Left colon (tissue), 2 donors: ENCODE measurements at regions not wholly inside any gene's neighbourhood (a gene's known extent, or its start where the extent isn't known, plus 50 kb on each side); places are given as distances from the start of the nearest gene placed in this dataset.

Source experiments
- ATAC-seq: fragments of 200-7000 bp; cut with Tn5 transposase; one replicate; pipeline ENCODE4 v1.9.1; 2020; ENCODE audit warnings: mild to moderate bottlenecking, moderate library complexity
- DNase-seq, 2 donors: peaks; one replicate each; pipeline ENCODE4 v3.0.0-alpha.2; 2020
- intact Hi-C, 2 donors: fragments of 100-400 bp; cut with DNase I in 1 of 2; cut with micrococcal nuclease in 1 of 2; formaldehyde crosslinking; loops; one replicate each; pipeline versions ENCODE4 v1.11.2 to v1.14.0; 2022; cut with DNase I, micrococcal nuclease
- donor health status: DM: no; HTN: no; CAD: no.
- donor health status: DM: yes; HTN: yes; CAD: no.

DNA sequence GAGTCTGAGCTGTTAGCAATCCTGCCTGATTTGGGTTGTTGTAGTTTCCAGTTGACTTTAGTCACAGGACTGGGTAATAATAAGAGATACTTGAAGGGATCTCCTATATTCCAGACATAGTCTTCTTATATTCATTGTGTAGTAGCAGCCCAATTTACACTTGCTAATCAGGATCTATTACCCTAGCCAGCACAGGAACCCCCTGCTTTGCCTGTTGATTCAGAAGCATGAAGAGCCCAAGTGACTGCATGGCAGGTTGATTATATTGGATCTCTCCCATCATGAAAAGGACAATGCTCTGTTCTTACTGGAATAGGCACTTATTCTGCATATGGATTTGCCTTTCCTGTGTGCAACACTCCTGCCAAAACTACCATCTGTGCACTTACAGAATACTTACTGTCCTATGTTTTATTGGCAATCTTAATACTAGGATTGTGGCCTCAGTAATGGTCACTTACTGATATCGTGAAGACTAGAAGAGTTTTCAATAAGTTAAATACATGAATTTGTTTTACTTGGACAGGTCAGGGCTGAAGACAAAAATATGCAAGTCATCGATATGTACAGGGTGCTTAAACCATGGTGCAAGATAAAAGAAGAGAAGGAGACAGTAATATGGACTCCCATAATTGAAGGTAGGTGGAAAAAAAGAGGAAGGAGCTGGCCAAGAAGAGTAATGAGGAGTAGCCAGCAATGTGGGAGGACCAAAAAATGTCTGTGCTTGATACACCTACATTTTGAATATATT, 304.1 kb downstream of the MCTP2 start:
- DNase-seq (no peak), ATAC-seq (no peak)
- intact Hi-C loops, result no loop called here

DNA sequence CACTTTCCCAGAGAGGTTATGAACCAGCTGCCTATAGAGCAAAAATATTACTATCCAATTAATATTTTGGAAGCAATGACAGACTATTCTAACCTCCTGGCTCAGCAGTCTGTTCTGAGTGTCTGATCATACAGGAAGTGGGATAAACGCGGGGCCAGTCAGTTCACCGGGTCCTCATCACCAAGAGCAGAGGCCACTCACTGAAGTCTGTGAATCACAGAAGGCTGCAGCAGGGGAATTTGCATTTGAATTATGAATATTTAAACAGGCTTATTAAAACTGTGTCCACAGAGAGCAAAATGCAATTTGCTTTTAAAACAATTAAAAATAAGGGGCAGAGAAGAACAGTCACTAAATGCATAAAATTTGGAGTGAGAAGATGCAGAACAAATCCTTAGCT, 305.2 kb downstream of the MCTP2 start:
- intact Hi-C loops, result no loop called here
- ATAC-seq (no peak), DNase-seq (no peak)

- DNase-seq (no peak), ATAC-seq (no peak)
- intact Hi-C loops, result no loop called here
Measured at GRCh38 chr15:94538280-94538679, 306.9 kb downstream of the MCTP2 start.

GRCh38 chr15:94542391-94542790, 311.0 kb downstream of the MCTP2 start:
- intact Hi-C loops, result no loop called here
- DNase-seq, result no peak
- no peak for ATAC-seq

- intact Hi-C loops, result no loop called here
- DNase-seq (no peak), ATAC-seq (no peak)
Measured at GRCh38 chr15:94546808-94547207, 315.4 kb downstream of the MCTP2 start.

- intact Hi-C loops, result no loop called here
- ATAC-seq, result no peak
Measured at GRCh38 chr15:94547711-94548110, 316.4 kb downstream of the MCTP2 start.

GRCh38 chr15:94555841-94556519, 324.6 kb downstream of the MCTP2 start:
- DNase-seq (no peak), ATAC-seq (no peak)
- intact Hi-C loops, result no loop called here

More at GRCh38 chr15:94547711-94548110, 316.4 kb downstream of the MCTP2 start:
- no peak for DNase-seq

- ATAC-seq, result no peak
- DNase-seq, result no peak
- intact Hi-C loops, result no loop called here
Measured at GRCh38 chr15:94561036-94561689, 329.8 kb downstream of the MCTP2 start.

DNA sequence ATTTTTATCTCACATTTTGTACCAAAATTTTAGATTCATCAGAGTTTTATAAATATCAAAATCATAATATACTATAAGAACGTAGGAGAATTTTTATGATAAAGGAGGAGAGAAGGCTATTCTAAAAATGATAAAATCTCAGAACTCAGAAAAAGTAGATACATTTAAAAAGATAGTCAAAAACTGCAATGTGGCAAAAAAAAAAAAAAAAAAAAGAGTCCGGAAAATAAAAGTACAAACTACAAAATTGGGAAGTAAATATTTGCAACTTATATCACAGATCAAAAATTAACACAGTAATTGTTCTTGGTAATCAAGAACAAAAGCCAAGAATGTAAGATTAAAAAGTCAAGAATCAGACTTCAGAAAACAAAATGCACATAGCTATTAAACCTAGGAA, 332.1 kb downstream of the MCTP2 start:
- ATAC-seq (no peak), DNase-seq (no peak)
- intact Hi-C loops, result no loop called here

DNA sequence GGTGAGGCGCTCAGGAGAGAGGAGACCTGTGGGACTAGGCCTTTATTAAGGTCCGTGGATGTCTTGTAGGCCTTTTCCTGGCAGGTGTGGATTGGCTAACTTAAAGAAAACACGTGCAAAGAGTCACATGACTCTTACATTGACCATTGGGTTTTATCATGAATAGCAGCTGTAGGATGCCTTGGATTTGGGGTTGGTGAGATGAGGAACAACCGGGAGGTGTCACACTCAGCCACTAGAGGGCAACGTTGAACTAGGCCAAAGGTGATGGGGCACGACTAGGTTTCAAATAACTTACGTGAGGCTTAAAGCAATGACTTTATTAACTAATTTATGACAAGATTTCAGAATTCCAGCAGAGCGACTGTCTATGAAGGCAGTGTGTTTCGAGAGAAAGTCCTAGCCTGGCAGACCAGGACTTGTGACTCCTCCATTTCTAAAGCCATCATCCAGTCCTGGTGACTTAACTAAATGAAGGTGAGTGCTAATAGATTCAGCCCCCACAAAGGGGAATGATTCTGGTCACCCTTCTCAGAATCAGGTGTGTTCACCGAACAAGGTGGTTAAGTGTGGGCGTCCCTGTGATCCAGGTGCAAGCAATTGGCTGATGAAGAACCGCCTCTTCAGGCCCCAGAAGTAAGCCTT, 345.6 kb downstream of the MCTP2 start:
- peak in 1 of 2 donors; percentile 18 for DNase-seq
- intact Hi-C loops, result no loop called here
- ATAC-seq, result no peak

- intact Hi-C loops, result no loop called here
- DNase-seq (no peak), ATAC-seq (no peak)
Measured at GRCh38 chr15:94579286-94579685, 347.9 kb downstream of the MCTP2 start.

GRCh38 chr15:94580211-94580885, 349.0 kb downstream of the MCTP2 start:
- DNase-seq, result no peak
- no peak for ATAC-seq
- intact Hi-C loops, result no loop called here

DNA sequence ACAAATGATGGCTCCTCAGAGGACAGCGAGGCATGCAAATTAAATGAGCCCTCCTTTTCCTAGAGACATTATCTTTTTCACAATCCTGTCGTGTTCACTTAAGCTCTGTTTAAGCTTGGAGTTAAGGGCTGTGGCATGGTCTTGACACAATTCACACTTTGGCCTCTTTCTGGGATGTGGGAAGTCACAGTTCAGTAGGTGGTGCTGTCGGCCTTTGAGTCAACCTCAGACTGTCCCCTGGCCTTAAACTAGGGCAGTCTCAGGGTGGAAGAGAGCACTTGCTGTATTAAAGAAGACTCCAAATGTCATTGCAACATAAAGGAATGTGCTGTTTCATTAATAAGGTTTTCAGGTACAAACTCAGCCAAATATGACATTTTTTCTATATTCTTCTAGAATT, 351.0 kb downstream of the MCTP2 start:
- intact Hi-C loops, result no loop called here
- peak; percentile 50 for ATAC-seq
- DNase-seq, result peak in 1 of 2 donors; percentile 18

- intact Hi-C loops, result no loop called here
- ATAC-seq (no peak), DNase-seq (no peak)
Measured at GRCh38 chr15:94584833-94585244, 353.5 kb downstream of the MCTP2 start.

GRCh38 chr15:94586099-94586498, 354.7 kb downstream of the MCTP2 start:
- no peak for DNase-seq
- intact Hi-C loops, result no loop called here
- ATAC-seq, result no peak

- intact Hi-C loops, result no loop called here
- ATAC-seq (no peak), DNase-seq (no peak)
Measured at GRCh38 chr15:94587113-94587512, 355.8 kb downstream of the MCTP2 start.

GRCh38 chr15:94588993-94589392, 357.6 kb downstream of the MCTP2 start:
- no peak for ATAC-seq
- DNase-seq, result no peak
- intact Hi-C loops, result no loop called here

- ATAC-seq (no peak), DNase-seq (no peak)
- intact Hi-C loops, result no loop called here
Measured at GRCh38 chr15:94592495-94592894, 361.1 kb downstream of the MCTP2 start.

GRCh38 chr15:94596707-94597106, 365.3 kb downstream of the MCTP2 start:
- ATAC-seq (no peak), DNase-seq (no peak)
- intact Hi-C loops, result no loop called here
